NCI-H146 (cell line): ENCODE measurements at regions not wholly inside any gene's neighbourhood (a gene's known extent, or its start where the extent isn't known, plus 50 kb on each side); places are given as distances from the start of the nearest gene placed in this dataset.

ENCODE experiments used
- DNase-seq: peaks from one replicate; lab custom pipeline; 2025; lab: John Stamatoyannopoulos, UW

GRCh38 chr10:71045936-71046335, 157.6 kb upstream of the PCBD1 start:
- no peak for DNase-seq

- DNase-seq = no peak
These were observed 158.4 kb upstream of the PCBD1 start for GRCh38 chr10:71046747-71047146.

- DNase-seq = no peak
These were observed 160.7 kb upstream of the PCBD1 start for GRCh38 chr10:71048971-71049615.

GRCh38 chr10:71049994-71050393, 161.6 kb upstream of the PCBD1 start:
- DNase-seq = no peak

- DNase-seq = no peak
These were observed 160.2 kb upstream of the UNC5B start for GRCh38 chr10:71052076-71052660.

- DNase-seq = peak; percentile 44
These were observed 159.7 kb upstream of the UNC5B start for GRCh38 chr10:71052708-71053107.

GRCh38 chr10:71053169-71053895, 159.0 kb upstream of the UNC5B start:
- peak; percentile 79 for DNase-seq

GRCh38 chr10:71058308-71058707, 154.1 kb upstream of the UNC5B start:
- no peak for DNase-seq

GRCh38 chr10:71059054-71059818, 153.1 kb upstream of the UNC5B start:
- no peak for DNase-seq

- DNase-seq = no peak
These were observed 152.4 kb upstream of the UNC5B start for GRCh38 chr10:71059943-71060342.

- DNase-seq = no peak
These were observed 151.6 kb upstream of the UNC5B start for GRCh38 chr10:71060476-71061426.

GRCh38 chr10:71061472-71061871, 150.9 kb upstream of the UNC5B start:
- no peak for DNase-seq

- no peak for DNase-seq
These were observed 150.2 kb upstream of the UNC5B start for GRCh38 chr10:71062156-71062555.

- no peak for DNase-seq
These were observed 149.0 kb upstream of the UNC5B start for GRCh38 chr10:71063401-71063800.

- no peak for DNase-seq
These were observed 147.8 kb upstream of the UNC5B start for GRCh38 chr10:71064413-71065118.

- no peak for DNase-seq
These were observed 146.7 kb upstream of the UNC5B start for GRCh38 chr10:71065659-71066058.

- no peak for DNase-seq
These were observed 145.8 kb upstream of the UNC5B start for GRCh38 chr10:71066600-71066999.

- DNase-seq = peak; percentile 29
These were observed 145.2 kb upstream of the UNC5B start for GRCh38 chr10:71067098-71067740.

- no peak for DNase-seq
These were observed 143.5 kb upstream of the UNC5B start for GRCh38 chr10:71068861-71069271.
